ENCODE measurements at regions not wholly inside any gene's neighbourhood (a gene's known extent, or its start where the extent isn't known, plus 50 kb on each side); places are given as distances from the start of the nearest gene placed in this dataset.

DNA sequence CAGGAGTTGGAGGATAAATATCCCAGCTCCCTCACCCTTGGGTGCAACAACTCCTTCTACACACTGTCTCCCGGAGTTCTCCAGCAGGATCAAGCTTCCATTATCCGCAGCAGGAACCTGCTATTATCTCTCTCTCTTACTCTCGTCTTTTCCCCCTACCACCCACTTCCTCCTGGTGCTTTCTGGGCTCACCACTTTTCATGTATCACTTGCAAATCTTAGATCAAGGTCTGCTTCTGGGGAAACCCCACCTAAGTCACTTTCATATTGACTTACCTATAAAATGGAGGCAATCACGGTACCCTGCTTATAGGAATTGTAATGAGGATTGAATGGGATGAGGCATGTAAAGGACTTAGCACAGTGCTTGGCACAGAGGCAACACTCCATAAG lies 589.5 kb downstream of the BCOR start:
- H3K36me3 ChIP-seq (ENCODE audit: insufficient read depth, low read length) = no peaks in the 10 kb centered on the region
- H3K27me3 Mint-ChIP-seq = no peaks in the 10 kb centered on the region
- no peaks in the 10 kb centered on the region for H3K27me3 ChIP-seq (ENCODE audit: insufficient read depth, low read length)
- H3K27ac ChIP-seq (ENCODE audit: low read depth, low read length) = no peak overlapping the region
- CTCF ChIA-PET (ENCODE audit: partially characterized antibody) = no interaction called here
- H3K27ac Mint-ChIP-seq = no peak overlapping the region
- POLR2A ChIA-PET (ENCODE audit: partially characterized antibody) = no interaction called here
- no peaks in the 10 kb centered on the region for H3K9me3 ChIP-seq (ENCODE audit: control insufficient read depth in 1 of 2, low read length in 2 of 2)
- peaks cover 2 to 6% (median 4%) of the 10 kb centered on the region in 4 donors for H3K4me1 Mint-ChIP-seq
- H3K4me1 ChIP-seq (ENCODE audit: insufficient read depth, low read length) = no peaks in the 10 kb centered on the region
- peaks cover 0 to 21% (median 17%) of the 10 kb centered on the region in 8 donors for H3K9me3 Mint-ChIP-seq
- H3K4me3 Mint-ChIP-seq = peak overlapping the region in 3 of 8 donors; percentile 11 to 26 (median 22)
- peak in 4 of 5 donors; percentile 9 to 39 (median 14) for DNase-seq
- intact Hi-C loops (cut with micrococcal nuclease) = no loop called here
- H3K36me3 Mint-ChIP-seq = no peaks in the 10 kb centered on the region
- no peak overlapping the region for H3K4me3 ChIP-seq (ENCODE audit: low read length in 2 of 2)

DNA sequence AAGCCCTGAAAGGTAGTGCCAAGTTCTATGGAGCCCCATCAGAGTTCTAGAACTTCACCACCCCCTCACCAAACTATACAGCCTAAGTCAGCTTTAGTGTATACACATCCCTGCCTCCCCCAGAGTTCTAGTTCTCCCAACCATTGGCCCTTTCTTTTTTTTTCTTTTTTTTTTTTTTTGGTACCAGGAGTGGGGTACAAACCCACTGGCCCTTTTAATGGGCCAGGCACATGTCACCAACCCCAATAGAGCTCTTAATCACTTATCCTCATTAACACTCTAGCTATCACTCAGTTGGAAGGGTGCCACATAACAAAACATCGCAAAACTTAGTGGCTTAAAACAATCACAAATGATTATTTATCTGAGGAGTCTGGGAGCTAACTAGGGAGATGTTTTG lies 588.6 kb downstream of the BCOR start:
- Histone ChIP-seq H3K27me3 (ENCODE audit: insufficient read depth, low read length) (no peaks in the 10 kb centered on the region), H3K4me3 (ENCODE audit: low read length in 2 of 2) (no peak overlapping the region), H3K36me3 (ENCODE audit: insufficient read depth, low read length) (no peaks in the 10 kb centered on the region), H3K4me1 (ENCODE audit: insufficient read depth, low read length) (no peaks in the 10 kb centered on the region), H3K27ac (ENCODE audit: low read depth, low read length) (no peak overlapping the region), H3K9me3 (ENCODE audit: control insufficient read depth in 1 of 2, low read length in 2 of 2) (no peaks in the 10 kb centered on the region)
- intact Hi-C loops (cut with micrococcal nuclease) = no loop called here
- Mint-ChIP-seq H3K4me1 (peaks cover 2 to 6% (median 4%) of the 10 kb centered on the region in 4 donors), H3K27me3 (no peaks in the 10 kb centered on the region), H3K36me3 (no peaks in the 10 kb centered on the region), H3K27ac (no peak overlapping the region), H3K4me3 (no peak overlapping the region), H3K9me3 (peaks cover 0 to 21% (median 17%) of the 10 kb centered on the region in 8 donors)
- ChIA-PET POLR2A (ENCODE audit: partially characterized antibody) (no interaction called here), CTCF (ENCODE audit: partially characterized antibody) (no interaction called here)
- no peak for DNase-seq

DNA sequence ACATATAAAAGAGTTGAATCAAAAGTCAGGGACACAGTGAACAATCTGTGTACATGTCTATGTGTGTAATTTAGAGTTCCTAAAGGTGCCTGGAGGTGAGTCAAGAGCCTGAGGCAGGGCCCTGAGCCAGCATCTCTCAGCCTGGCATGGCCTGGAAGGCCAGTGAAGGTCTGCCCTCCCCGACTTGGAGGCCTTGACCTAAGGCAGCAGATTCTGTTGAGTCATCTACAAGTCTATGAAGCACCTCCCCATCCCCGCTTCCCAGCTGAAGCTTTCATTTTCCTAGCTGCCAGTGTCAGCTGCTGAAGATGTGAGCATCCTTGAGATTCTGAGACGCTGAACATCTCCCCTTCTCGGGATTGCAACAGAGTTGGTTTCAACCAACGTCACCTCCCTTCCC lies 583.9 kb downstream of the BCOR start:
- POLR2A ChIA-PET (ENCODE audit: partially characterized antibody) = no interaction called here
- H3K9me3 ChIP-seq (ENCODE audit: control insufficient read depth in 1 of 2, low read length in 2 of 2) = no peaks in the 10 kb centered on the region

DNA sequence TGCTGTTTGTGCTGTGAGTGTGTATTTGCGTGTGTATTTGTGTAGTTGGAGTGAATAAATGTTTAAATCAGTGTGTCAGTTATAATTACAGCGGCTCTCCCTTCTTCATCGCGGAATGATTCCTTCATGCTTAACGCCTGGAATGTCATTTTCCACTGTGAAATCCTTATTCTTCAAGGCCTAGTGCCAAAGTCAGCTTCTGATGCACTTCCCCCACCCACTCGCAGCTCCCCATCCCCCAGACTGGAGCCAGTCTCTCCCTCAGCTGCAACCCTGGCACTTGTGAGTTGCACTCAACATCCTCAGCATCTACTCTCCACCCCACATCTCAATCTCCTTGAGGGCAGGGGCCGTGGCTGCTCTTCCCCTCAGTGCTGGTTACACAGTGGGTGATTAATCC lies 583.0 kb downstream of the BCOR start:
- Mint-ChIP-seq H3K4me1 (no peaks in the 10 kb centered on the region), H3K9me3 (peaks cover 0 to 9% (median 7%) of the 10 kb centered on the region in 8 donors), H3K27ac (no peak overlapping the region), H3K36me3 (no peaks in the 10 kb centered on the region), H3K4me3 (no peak overlapping the region), H3K27me3 (no peaks in the 10 kb centered on the region)
- Histone ChIP-seq H3K4me3 (ENCODE audit: low read length in 2 of 2) (no peak overlapping the region), H3K27ac (ENCODE audit: low read depth, low read length) (no peak overlapping the region), H3K36me3 (ENCODE audit: insufficient read depth, low read length) (no peaks in the 10 kb centered on the region), H3K27me3 (ENCODE audit: insufficient read depth, low read length) (no peaks in the 10 kb centered on the region), H3K9me3 (ENCODE audit: control insufficient read depth in 1 of 2, low read length in 2 of 2) (no peaks in the 10 kb centered on the region), H3K4me1 (ENCODE audit: insufficient read depth, low read length) (no peaks in the 10 kb centered on the region)
- ChIA-PET POLR2A (ENCODE audit: partially characterized antibody) (no interaction called here), CTCF (ENCODE audit: partially characterized antibody) (no interaction called here)
- intact Hi-C loops (cut with micrococcal nuclease) = no loop called here
- no peak for DNase-seq

More for the DNA sequence above, 583.9 kb downstream of the BCOR start:
- Mint-ChIP-seq H3K4me3 (no peak overlapping the region), H3K27ac (no peak overlapping the region), H3K9me3 (peaks cover 0 to 18% (median 16%) of the 10 kb centered on the region in 8 donors), H3K27me3 (no peaks in the 10 kb centered on the region), H3K4me1 (no peaks in the 10 kb centered on the region), H3K36me3 (no peaks in the 10 kb centered on the region)
- no peaks in the 10 kb centered on the region for H3K27me3 ChIP-seq (ENCODE audit: insufficient read depth, low read length)
- H3K4me1 ChIP-seq (ENCODE audit: insufficient read depth, low read length) = no peaks in the 10 kb centered on the region
- CTCF ChIA-PET (ENCODE audit: partially characterized antibody) = no interaction called here
- intact Hi-C loops (cut with micrococcal nuclease) = no loop called here
- H3K4me3 ChIP-seq (ENCODE audit: low read length in 2 of 2) = no peak overlapping the region
- no peaks in the 10 kb centered on the region for H3K36me3 ChIP-seq (ENCODE audit: insufficient read depth, low read length)
- no peak overlapping the region for H3K27ac ChIP-seq (ENCODE audit: low read depth, low read length)
- DNase-seq = no peak

DNA sequence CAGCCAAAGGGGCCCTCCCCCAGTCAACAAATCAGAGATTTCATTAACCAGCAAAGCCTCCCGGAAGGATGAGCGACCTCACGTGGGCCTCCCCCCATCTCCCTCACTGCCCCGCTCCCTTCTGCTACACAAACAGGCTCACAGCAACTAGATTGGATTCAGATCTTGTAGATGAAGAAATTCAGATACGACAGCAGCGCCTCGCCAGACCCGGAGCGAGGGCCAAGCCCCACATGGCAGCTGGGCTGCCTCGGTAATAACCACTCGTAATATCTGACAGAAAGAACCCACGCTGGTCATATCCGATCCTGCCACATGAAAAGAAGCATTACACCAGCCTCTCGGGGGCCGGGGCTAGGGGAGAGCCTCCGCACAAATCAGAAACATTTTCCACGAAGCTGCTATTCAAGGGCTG lies 581.3 kb downstream of the BCOR start:
- no peaks in the 10 kb centered on the region for H3K27me3 ChIP-seq (ENCODE audit: insufficient read depth, low read length)
- ChIA-PET CTCF (ENCODE audit: partially characterized antibody) (no interaction called here), POLR2A (ENCODE audit: partially characterized antibody) (no interaction called here)
- no peaks in the 10 kb centered on the region for H3K4me1 ChIP-seq (ENCODE audit: insufficient read depth, low read length)
- intact Hi-C loops (cut with micrococcal nuclease) = no loop called here
- H3K27ac ChIP-seq (ENCODE audit: low read depth, low read length) = no peak overlapping the region
- H3K36me3 ChIP-seq (ENCODE audit: insufficient read depth, low read length) = no peaks in the 10 kb centered on the region
- Mint-ChIP-seq H3K36me3 (no peaks in the 10 kb centered on the region), H3K4me1 (no peaks in the 10 kb centered on the region), H3K27me3 (no peaks in the 10 kb centered on the region), H3K4me3 (no peak overlapping the region), H3K27ac (no peak overlapping the region), H3K9me3 (peaks cover 0 to 3% (median 0%) of the 10 kb centered on the region in 8 donors)
- no peak for DNase-seq
- H3K4me3 ChIP-seq (ENCODE audit: low read length in 2 of 2) = no peak overlapping the region
- H3K9me3 ChIP-seq (ENCODE audit: control insufficient read depth in 1 of 2, low read length in 2 of 2) = no peaks in the 10 kb centered on the region

DNA sequence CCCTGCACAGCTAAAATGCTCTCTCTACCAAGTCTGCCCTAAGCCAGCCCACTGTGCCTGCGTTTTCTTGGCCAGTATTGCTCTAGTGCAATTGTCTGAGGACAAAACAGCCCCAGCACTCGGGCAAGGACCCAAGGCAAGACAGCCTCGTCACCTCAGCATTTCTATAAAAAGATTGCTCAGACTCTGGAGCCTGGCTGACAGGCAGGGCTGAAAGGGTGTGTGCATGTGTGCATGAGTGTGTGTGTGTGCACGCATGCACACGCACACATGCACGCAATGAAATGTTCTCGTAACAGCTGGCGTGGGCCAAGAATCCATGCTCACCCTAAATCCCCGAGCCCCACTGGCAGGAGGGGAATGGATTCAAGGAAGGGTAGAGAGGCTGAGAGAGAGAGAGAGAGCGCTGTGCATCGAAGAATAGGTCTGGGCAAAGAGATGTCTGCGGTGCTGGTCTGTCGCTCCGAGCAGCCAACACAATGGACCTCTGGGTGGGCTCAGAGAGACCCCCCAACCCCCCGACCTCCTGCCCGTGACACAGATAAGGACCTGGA lies 579.2 kb downstream of the BCOR start:
- Mint-ChIP-seq H3K27me3 (no peaks in the 10 kb centered on the region), H3K9me3 (peaks cover 0 to 2% (median 0%) of the 10 kb centered on the region in 8 donors), H3K27ac (no peak overlapping the region), H3K4me1 (no peaks in the 10 kb centered on the region), H3K36me3 (no peaks in the 10 kb centered on the region), H3K4me3 (no peak overlapping the region)
- Histone ChIP-seq H3K9me3 (ENCODE audit: control insufficient read depth in 1 of 2, low read length in 2 of 2) (no peaks in the 10 kb centered on the region), H3K27ac (ENCODE audit: low read depth, low read length) (no peak overlapping the region), H3K4me1 (ENCODE audit: insufficient read depth, low read length) (no peaks in the 10 kb centered on the region), H3K36me3 (ENCODE audit: insufficient read depth, low read length) (no peaks in the 10 kb centered on the region), H3K27me3 (ENCODE audit: insufficient read depth, low read length) (no peaks in the 10 kb centered on the region), H3K4me3 (ENCODE audit: low read length in 2 of 2) (no peak overlapping the region)
- ChIA-PET POLR2A (ENCODE audit: partially characterized antibody) (no interaction called here), CTCF (ENCODE audit: partially characterized antibody) (no interaction called here)
- DNase-seq = no peak
- intact Hi-C loops (cut with micrococcal nuclease) = no loop called here

DNA sequence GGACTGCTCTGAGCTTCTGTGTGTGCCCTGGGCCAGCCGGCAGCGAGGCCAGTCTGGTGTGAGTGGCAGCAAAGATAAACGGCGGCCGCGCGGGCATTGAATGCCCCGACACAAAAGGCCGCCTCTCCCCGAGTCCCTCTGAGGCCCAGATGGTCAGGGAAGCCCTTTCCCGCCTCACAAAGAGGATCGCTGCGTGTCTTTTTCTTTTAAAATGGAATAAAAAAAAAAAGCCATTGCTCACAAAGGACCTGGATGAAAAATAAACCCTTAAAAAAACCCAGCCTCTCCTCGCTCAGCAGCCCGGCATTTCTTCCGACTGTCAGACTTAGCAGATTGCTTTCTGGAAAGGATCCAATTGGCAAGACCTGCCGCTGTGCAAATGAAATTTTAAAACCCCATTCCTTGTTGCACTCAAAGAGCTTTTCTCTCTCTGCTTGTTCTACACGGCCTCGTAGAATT lies 578.7 kb downstream of the BCOR start:
- intact Hi-C loops (cut with micrococcal nuclease) = no loop called here
- no peak overlapping the region for H3K27ac ChIP-seq (ENCODE audit: low read depth, low read length)
- no peak overlapping the region for H3K4me3 ChIP-seq (ENCODE audit: low read length in 2 of 2)
- no peaks in the 10 kb centered on the region for H3K27me3 ChIP-seq (ENCODE audit: insufficient read depth, low read length)
- H3K9me3 ChIP-seq (ENCODE audit: control insufficient read depth in 1 of 2, low read length in 2 of 2) = no peaks in the 10 kb centered on the region
- H3K4me1 ChIP-seq (ENCODE audit: insufficient read depth, low read length) = no peaks in the 10 kb centered on the region
- H3K4me1 Mint-ChIP-seq = no peaks in the 10 kb centered on the region
- no peaks in the 10 kb centered on the region for H3K27me3 Mint-ChIP-seq
- peaks cover 0 to 4% (median 0%) of the 10 kb centered on the region in 8 donors for H3K9me3 Mint-ChIP-seq
- POLR2A ChIA-PET (ENCODE audit: partially characterized antibody) = no interaction called here
- CTCF ChIA-PET (ENCODE audit: partially characterized antibody) = no interaction called here
- no peaks in the 10 kb centered on the region for H3K36me3 ChIP-seq (ENCODE audit: insufficient read depth, low read length)
- H3K27ac Mint-ChIP-seq = no peak overlapping the region
- no peak overlapping the region for H3K4me3 Mint-ChIP-seq
- no peaks in the 10 kb centered on the region for H3K36me3 Mint-ChIP-seq
- DNase-seq = no peak

Measured in CD4-positive, alpha-beta memory T cell (primary cell).